ENCODE measurements at regions not wholly inside any gene's neighbourhood (a gene's known extent, or its start where the extent isn't known, plus 50 kb on each side); places are given as distances from the start of the nearest gene placed in this dataset.

GRCh38 chr4:82230306-82230705, 143.5 kb downstream of the HNRNPD start:
- TF ChIP-seq CTCF (IDR thresholded peaks at IDR 0.05) (no peak), POLR2A (IDR thresholded peaks at IDR 0.05) (no peak)
